NCI-H345 (cell line): ENCODE measurements at regions not wholly inside any gene's neighbourhood (a gene's known extent, or its start where the extent isn't known, plus 50 kb on each side); places are given as distances from the start of the nearest gene placed in this dataset.

Experiments used
- DNase-seq: peaks from one replicate; lab custom pipeline; 2025; lab: John Stamatoyannopoulos, UW

- no peak for DNase-seq
Observed at GRCh38 chr15:36527235-36528162, 51.9 kb upstream of the CDIN1 start.

GRCh38 chr15:36529296-36530011, 50.0 kb upstream of the CDIN1 start:
- no peak for DNase-seq
